PFSK-1 (cell line): ENCODE measurements at regions not wholly inside any gene's neighbourhood (a gene's known extent, or its start where the extent isn't known, plus 50 kb on each side); places are given as distances from the start of the nearest gene placed in this dataset.

Experiments used
- FOXP2 ChIP-seq: optimal IDR thresholded peaks from 2 replicates; pipeline ENCODE3; 2011; ENCODE audit warnings: borderline replicate concordance, control low read depth, inconsistent platforms; ENCODE audit not compliant: insufficient read depth; ENCODE audit errors: extremely low read length, extremely low read depth
- POLR2AphosphoS5 ChIP-seq: IDR thresholded peaks from 2 replicates; pipeline ENCODE4 v1.6.1; 2012; ENCODE audit warnings: low read depth, mild to moderate bottlenecking, control low read depth, low read length, moderate library complexity
- SIN3A ChIP-seq: IDR thresholded peaks from 2 replicates; pipeline ENCODE4 v1.6.1; 2012; ENCODE audit warnings: mild to moderate bottlenecking, low read length, moderate library complexity, borderline replicate concordance; ENCODE audit not compliant: insufficient read depth
- TAF1 ChIP-seq: IDR thresholded peaks from 2 replicates; pipeline ENCODE4 v1.6.1; 2012; ENCODE audit warnings: low read length, control low read depth, borderline replicate concordance; ENCODE audit not compliant: insufficient read depth
- TF ChIP-seq, protein P1 (sequence below), 2 experiments: IDR thresholded peaks; 2 replicates each; pipeline versions ENCODE4 v1.6.1 to v1.8.0; 2011 to 2012; ENCODE audit warnings: low read depth in 2 of 2, low read length in 2 of 2, control low read depth in 1 of 2, inconsistent platforms in 1 of 2, mild to moderate bottlenecking in 1 of 2, moderate library complexity in 1 of 2; ENCODE audit not compliant: insufficient read depth in 1 of 2

DNA sequence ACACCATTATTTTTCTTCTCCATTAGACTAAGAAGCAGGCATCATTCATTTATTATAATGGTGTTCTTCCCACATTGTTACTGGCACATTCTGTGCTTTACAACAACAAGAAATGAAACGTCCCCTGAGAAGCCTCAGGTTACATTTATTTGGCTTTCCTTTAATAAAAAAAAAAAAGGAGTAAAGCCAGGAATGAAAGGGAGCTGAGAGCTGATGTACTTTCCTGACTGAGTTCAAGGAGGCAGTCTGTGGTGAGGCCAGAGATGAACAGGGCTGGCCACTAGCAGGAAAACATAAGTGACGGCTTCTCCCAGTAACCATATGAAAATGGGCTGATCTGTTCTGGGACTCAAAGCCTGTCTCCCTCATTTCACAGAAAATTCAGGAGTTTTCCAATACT lies 742.1 kb downstream of the MAFB start:
- TF ChIP-seq POLR2AphosphoS5 (no peak), TAF1 (no peak), FOXP2 (no peak), SIN3A (no peak)
- TF ChIP-seq, protein P1, sequence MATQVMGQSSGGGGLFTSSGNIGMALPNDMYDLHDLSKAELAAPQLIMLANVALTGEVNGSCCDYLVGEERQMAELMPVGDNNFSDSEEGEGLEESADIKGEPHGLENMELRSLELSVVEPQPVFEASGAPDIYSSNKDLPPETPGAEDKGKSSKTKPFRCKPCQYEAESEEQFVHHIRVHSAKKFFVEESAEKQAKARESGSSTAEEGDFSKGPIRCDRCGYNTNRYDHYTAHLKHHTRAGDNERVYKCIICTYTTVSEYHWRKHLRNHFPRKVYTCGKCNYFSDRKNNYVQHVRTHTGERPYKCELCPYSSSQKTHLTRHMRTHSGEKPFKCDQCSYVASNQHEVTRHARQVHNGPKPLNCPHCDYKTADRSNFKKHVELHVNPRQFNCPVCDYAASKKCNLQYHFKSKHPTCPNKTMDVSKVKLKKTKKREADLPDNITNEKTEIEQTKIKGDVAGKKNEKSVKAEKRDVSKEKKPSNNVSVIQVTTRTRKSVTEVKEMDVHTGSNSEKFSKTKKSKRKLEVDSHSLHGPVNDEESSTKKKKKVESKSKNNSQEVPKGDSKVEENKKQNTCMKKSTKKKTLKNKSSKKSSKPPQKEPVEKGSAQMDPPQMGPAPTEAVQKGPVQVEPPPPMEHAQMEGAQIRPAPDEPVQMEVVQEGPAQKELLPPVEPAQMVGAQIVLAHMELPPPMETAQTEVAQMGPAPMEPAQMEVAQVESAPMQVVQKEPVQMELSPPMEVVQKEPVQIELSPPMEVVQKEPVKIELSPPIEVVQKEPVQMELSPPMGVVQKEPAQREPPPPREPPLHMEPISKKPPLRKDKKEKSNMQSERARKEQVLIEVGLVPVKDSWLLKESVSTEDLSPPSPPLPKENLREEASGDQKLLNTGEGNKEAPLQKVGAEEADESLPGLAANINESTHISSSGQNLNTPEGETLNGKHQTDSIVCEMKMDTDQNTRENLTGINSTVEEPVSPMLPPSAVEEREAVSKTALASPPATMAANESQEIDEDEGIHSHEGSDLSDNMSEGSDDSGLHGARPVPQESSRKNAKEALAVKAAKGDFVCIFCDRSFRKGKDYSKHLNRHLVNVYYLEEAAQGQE (IDR thresholded peaks at IDR 0.05; ENCODE audit: insufficient read depth in 1 of 2, low read depth in 2 of 2, low read length in 2 of 2), result no peak

DNA sequence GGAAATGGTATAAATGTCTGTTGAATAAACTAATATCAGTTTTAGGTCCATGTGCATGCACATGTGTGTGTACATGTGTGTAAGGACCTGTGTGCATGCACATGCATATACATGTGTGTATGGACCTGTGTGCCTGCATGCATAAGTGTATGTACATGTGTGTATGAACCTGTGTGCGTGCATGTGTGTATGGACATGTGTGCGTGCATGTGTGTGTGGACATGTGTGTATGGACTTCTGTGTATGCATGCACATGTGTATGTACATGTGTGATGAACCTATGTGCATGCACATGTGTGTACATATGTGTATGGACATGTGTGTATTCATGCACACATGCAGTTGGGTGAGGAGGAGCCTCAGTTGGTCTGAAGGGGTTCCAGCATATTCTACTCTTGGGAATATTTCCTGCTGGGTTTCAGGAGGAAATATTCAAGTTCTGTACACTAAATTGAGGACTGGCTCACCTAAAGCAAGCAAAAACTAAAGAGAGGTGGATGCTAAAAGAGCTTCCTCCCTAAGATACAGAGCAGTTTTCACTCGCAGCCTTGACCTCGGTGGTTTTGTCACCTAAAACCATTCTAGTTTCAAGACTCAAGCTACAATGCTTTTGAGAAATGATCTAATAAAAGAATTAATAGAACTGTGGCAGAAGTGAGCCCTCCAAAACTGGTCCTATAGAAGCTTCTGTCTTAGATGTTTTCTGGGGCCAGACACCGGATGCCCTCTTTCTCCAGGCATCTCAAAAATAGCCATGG lies 742.8 kb downstream of the MAFB start:
- TF ChIP-seq POLR2AphosphoS5, result no peak
- TF ChIP-seq, protein P1 (IDR thresholded peaks at IDR 0.05; ENCODE audit: insufficient read depth in 1 of 2, low read depth in 2 of 2, low read length in 2 of 2), result no peak
- no peak for TF ChIP-seq FOXP2
- no peak for TF ChIP-seq TAF1
- no peak for TF ChIP-seq SIN3A

DNA sequence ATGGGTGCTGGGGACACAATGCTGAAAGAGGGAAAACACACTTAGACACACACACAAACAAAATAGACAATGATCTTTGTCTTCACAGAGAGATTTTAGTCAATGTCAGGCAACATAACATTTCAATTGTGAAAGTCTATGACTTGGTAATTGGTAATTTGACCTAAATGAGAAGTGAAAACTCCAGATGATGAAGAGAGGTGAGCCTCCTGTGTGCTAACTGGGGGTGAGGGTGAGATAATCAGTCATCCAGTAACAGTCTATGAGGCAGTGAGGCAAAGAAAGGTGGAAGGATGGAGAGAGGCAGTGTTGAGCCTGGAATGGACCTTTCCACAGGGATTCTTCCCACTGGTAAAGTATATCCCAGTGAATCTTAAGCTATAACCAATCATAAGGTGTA lies 744.2 kb downstream of the MAFB start:
- TF ChIP-seq, protein P1 (IDR thresholded peaks at IDR 0.05; ENCODE audit: insufficient read depth in 1 of 2, low read depth in 2 of 2, low read length in 2 of 2), result no peak
- no peak for TF ChIP-seq POLR2AphosphoS5
- TF ChIP-seq SIN3A, result no peak
- no peak for TF ChIP-seq TAF1
- no peak for TF ChIP-seq FOXP2

DNA sequence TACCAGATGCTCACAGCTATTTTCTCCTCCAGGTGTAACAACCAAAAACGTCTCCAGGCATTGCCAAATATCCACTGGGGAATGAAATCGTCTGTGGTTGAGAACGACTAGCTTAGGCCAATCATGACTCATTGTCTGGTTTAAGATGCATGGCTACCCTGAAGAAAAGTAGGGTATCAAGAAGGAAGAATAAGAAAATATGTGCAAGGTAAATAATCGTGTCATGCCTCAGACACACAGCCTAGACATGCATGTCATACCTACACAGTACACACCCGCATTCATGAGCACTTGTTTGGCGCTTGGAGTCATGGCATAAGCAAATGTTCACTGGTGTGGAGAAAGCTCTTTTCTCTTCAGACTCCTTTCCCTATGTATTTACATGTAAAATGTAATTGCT lies 745.7 kb downstream of the MAFB start:
- TF ChIP-seq TAF1 (no peak), SIN3A (no peak), FOXP2 (no peak), POLR2AphosphoS5 (no peak)
- TF ChIP-seq, protein P1 (IDR thresholded peaks at IDR 0.05; ENCODE audit: insufficient read depth in 1 of 2, low read depth in 2 of 2, low read length in 2 of 2), result no peak

DNA sequence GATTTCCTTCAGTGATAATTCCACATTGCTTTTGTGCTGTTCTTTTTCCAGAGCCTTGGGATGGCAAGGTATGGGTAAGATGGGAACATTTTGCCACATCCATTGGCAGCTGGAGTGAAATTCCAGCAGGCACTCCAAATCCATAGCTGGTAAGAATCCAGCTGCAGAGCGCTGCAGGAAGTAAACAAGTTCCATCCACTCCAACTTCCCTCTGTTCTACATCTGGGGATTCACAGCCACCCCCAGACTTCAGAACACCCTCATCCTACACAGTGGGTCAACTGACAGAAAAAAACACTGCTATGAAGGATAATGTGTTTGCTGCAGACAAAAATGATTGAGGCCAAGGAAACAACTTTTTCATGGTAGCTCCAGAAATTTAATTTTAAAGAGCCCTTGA lies 747.8 kb downstream of the MAFB start:
- TF ChIP-seq POLR2AphosphoS5, result no peak
- no peak for TF ChIP-seq FOXP2
- no peak for TF ChIP-seq TAF1
- no peak for TF ChIP-seq SIN3A
- TF ChIP-seq, protein P1 (IDR thresholded peaks at IDR 0.05; ENCODE audit: insufficient read depth in 1 of 2, low read depth in 2 of 2, low read length in 2 of 2), result no peak
